ENCODE measurements at regions not wholly inside any gene's neighbourhood (a gene's known extent, or its start where the extent isn't known, plus 50 kb on each side); places are given as distances from the start of the nearest gene placed in this dataset.

- no peaks in the 10 kb centered on the region for H3K27me3 ChIP-seq (replicated peaks; ENCODE audit: insufficient read depth)
- H3K4me3 ChIP-seq, result no peak overlapping the region
- intact Hi-C loops (cut with DNase I), result no loop called here
- no peaks in the 10 kb centered on the region for H3K4me1 ChIP-seq (replicated peaks)
- no peak for TF ChIP-seq POLR2A (IDR thresholded peaks at IDR 0.05)
- TF ChIP-seq CTCF (IDR thresholded peaks at IDR 0.05), result no peak
- no peaks in the 10 kb centered on the region for H3K9me3 ChIP-seq
- no peak overlapping the region for H3K27ac ChIP-seq
- H3K36me3 ChIP-seq, result no peaks in the 10 kb centered on the region
- DNase-seq (ENCODE audit: low spot score), result no peak
- WGBS, result 43% methylated on average over 2 of the region's 2 CpGs
These were observed 89.0 kb downstream of the NFKBIZ start for GRCh38 chr3:101938262-101938847.

DNA sequence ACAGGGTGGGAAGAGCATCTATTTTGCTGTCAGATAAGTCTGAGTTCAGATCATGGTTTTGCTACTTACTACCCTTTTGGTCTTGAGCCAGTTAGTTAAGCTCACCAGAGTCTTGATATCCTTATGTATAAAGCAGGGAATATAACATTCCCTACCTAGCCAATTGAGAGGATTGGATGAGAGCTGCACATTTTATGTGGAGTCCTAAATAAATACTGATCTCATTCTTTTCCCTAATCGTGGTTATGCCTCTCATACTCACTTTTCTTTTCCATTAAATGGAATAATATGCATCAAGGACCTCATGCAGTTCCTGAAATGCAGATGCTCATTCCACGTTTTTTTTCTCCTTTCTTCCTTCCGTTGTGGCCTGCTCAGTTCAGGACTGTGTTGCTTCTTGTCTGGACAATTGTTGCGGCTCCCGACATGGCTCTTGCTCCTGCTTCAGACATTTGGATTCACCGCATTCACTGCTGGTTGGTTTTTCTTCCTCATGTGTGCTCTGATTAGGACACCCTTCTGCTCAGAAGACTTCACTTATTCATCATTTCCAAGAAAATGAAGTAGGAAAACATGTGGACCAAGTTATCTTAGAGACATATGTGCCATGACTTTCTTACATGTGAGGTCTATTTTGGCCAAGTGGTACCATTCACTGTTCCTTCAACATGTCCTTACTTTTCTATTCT lies 90.2 kb downstream of the NFKBIZ start:
- no peaks in the 10 kb centered on the region for H3K27me3 ChIP-seq (replicated peaks; ENCODE audit: insufficient read depth)
- H3K4me3 ChIP-seq, result no peak overlapping the region
- no peak overlapping the region for H3K27ac ChIP-seq
- H3K36me3 ChIP-seq, result no peaks in the 10 kb centered on the region
- no peaks in the 10 kb centered on the region for H3K9me3 ChIP-seq
- no peaks in the 10 kb centered on the region for H3K4me1 ChIP-seq (replicated peaks)
- TF ChIP-seq CTCF (IDR thresholded peaks at IDR 0.05) (no peak), POLR2A (IDR thresholded peaks at IDR 0.05) (no peak), POLR2AphosphoS5 (IDR thresholded peaks at IDR 0.05) (no peak)
- no peak for DNase-seq (ENCODE audit: low spot score)
- intact Hi-C loops (cut with DNase I), result no loop called here
- 90% methylated on average over 6 of the region's 6 CpGs for WGBS

- no peak overlapping the region for H3K27ac ChIP-seq
- no peaks in the 10 kb centered on the region for H3K4me1 ChIP-seq (replicated peaks)
- no peak for TF ChIP-seq POLR2AphosphoS5 (IDR thresholded peaks at IDR 0.05)
- TF ChIP-seq POLR2A (IDR thresholded peaks at IDR 0.05), result no peak
- TF ChIP-seq CTCF (IDR thresholded peaks at IDR 0.05), result no peak
- no peaks in the 10 kb centered on the region for H3K9me3 ChIP-seq
- no peaks in the 10 kb centered on the region for H3K36me3 ChIP-seq
- H3K27me3 ChIP-seq (replicated peaks; ENCODE audit: insufficient read depth), result no peaks in the 10 kb centered on the region
- 38% methylated on average over 9 of the region's 9 CpGs for WGBS
- intact Hi-C loops (cut with DNase I), result no loop called here
- no peak for DNase-seq (ENCODE audit: low spot score)
- no peak overlapping the region for H3K4me3 ChIP-seq
These were observed 91.4 kb downstream of the NFKBIZ start for GRCh38 chr3:101940521-101941317.

- no peaks in the 10 kb centered on the region for H3K4me1 ChIP-seq (replicated peaks)
- H3K9me3 ChIP-seq, result no peaks in the 10 kb centered on the region
- no peaks in the 10 kb centered on the region for H3K27me3 ChIP-seq (replicated peaks; ENCODE audit: insufficient read depth)
- no peak overlapping the region for H3K27ac ChIP-seq
- no peak for DNase-seq (ENCODE audit: low spot score)
- H3K36me3 ChIP-seq, result no peaks in the 10 kb centered on the region
- TF ChIP-seq POLR2A (IDR thresholded peaks at IDR 0.05) (no peak), CTCF (IDR thresholded peaks at IDR 0.05) (no peak), POLR2AphosphoS5 (IDR thresholded peaks at IDR 0.05) (no peak)
- 78% methylated on average over 6 of the region's 6 CpGs for WGBS
- intact Hi-C loops (cut with DNase I), result no loop called here
- no peak overlapping the region for H3K4me3 ChIP-seq
These were observed 92.2 kb downstream of the NFKBIZ start for GRCh38 chr3:101941318-101942040.
